ENCODE measurements at regions not wholly inside any gene's neighbourhood (a gene's known extent, or its start where the extent isn't known, plus 50 kb on each side); places are given as distances from the start of the nearest gene placed in this dataset.

GRCh38 chr10:107807836-107808235 is 643.3 kb upstream of the SORCS1 start:
- no peak overlapping the region for H3K27ac ChIP-seq
- ATAC-seq (no peak), DNase-seq (no peak)
- H3K9me3 ChIP-seq = no peaks in the 10 kb centered on the region
- H3K27me3 ChIP-seq = peaks cover 0 to 4% (median 0%) of the 10 kb centered on the region in 9 donors
- TF ChIP-seq CTCF (IDR thresholded peaks at IDR 0.05) (no peak), POLR2A (IDR thresholded peaks at IDR 0.05) (no peak)
- H3K4me3 ChIP-seq = no peak overlapping the region
- no peaks in the 10 kb centered on the region for H3K36me3 ChIP-seq
- intact Hi-C loops (cut with DNase I) = no loop called here
- H3K4me1 ChIP-seq = no peaks in the 10 kb centered on the region
- WGBS, 4 donors = 79 to 83% (median 81%) methylated on average over 5 of the region's 5 CpGs

GRCh38 chr10:107806026-107806425 is 641.5 kb upstream of the SORCS1 start:
- H3K36me3 ChIP-seq = no peaks in the 10 kb centered on the region
- no peaks in the 10 kb centered on the region for H3K9me3 ChIP-seq
- H3K4me1 ChIP-seq = no peaks in the 10 kb centered on the region
- no peak for TF ChIP-seq POLR2A (IDR thresholded peaks at IDR 0.05)
- no peak for TF ChIP-seq CTCF (IDR thresholded peaks at IDR 0.05)
- no peak overlapping the region for H3K4me3 ChIP-seq
- no peak overlapping the region for H3K27ac ChIP-seq
- intact Hi-C loops (cut with DNase I) = no loop called here
- WGBS, 4 donors = 82 to 92% (median 92%) methylated on average over 1 of the region's 1 CpG
- peaks cover 0 to 4% (median 0%) of the 10 kb centered on the region in 9 donors for H3K27me3 ChIP-seq
- ATAC-seq (no peak), DNase-seq (no peak)

GRCh38 chr10:107803546-107803945 is 639.0 kb upstream of the SORCS1 start:
- Histone ChIP-seq H3K27ac (no peak overlapping the region), H3K4me3 (no peak overlapping the region), H3K4me1 (no peaks in the 10 kb centered on the region), H3K9me3 (no peaks in the 10 kb centered on the region), H3K27me3 (peaks cover 0 to 4% (median 0%) of the 10 kb centered on the region in 9 donors), H3K36me3 (no peaks in the 10 kb centered on the region)
- DNase-seq (no peak), ATAC-seq (no peak)
- WGBS, 4 donors = 36 to 60% (median 52%) methylated on average over 4 of the region's 4 CpGs
- intact Hi-C loops (cut with DNase I) = no loop called here
- TF ChIP-seq CTCF (IDR thresholded peaks at IDR 0.05) (no peak), POLR2A (IDR thresholded peaks at IDR 0.05) (no peak)

GRCh38 chr10:107800061-107800460 is 635.6 kb upstream of the SORCS1 start:
- ATAC-seq = no peak
- Histone ChIP-seq H3K9me3 (no peaks in the 10 kb centered on the region), H3K36me3 (no peaks in the 10 kb centered on the region), H3K4me3 (no peak overlapping the region), H3K4me1 (no peaks in the 10 kb centered on the region), H3K27me3 (no peaks in the 10 kb centered on the region), H3K27ac (no peak overlapping the region)
- intact Hi-C loops (cut with DNase I) = no loop called here
- DNase-seq = no peak
- WGBS, 4 donors = 71 to 91% (median 81%) methylated on average over 1 of the region's 1 CpG
- TF ChIP-seq CTCF (IDR thresholded peaks at IDR 0.05) (no peak), POLR2A (IDR thresholded peaks at IDR 0.05) (no peak)

All from heart left ventricle (tissue), 16 donors.